Breast epithelium (tissue), 4 donors: ENCODE measurements at regions not wholly inside any gene's neighbourhood (a gene's known extent, or its start where the extent isn't known, plus 50 kb on each side); places are given as distances from the start of the nearest gene placed in this dataset.

Source experiments
- DNase-seq, 2 donors: peaks; one replicate each; pipeline ENCODE4 v3.0.0-alpha.2; 2019; ENCODE audit warnings: low spot score in 2 of 2
- H3K27ac ChIP-seq, 2 donors: fragments of 200-600 bp; sonication (generic) in 1 of 2; one replicate each; pipeline ENCODE4 v1.5.1; 2016 to 2019; ENCODE audit warnings: mild to moderate bottlenecking in 1 of 2
- H3K27me3 ChIP-seq, 2 donors: fragments of 200-600 bp; sonication (generic) in 1 of 2; one replicate each; pipeline versions ENCODE4 v1.5.1 to v1.6.0; 2017 to 2019; ENCODE audit warnings: control low read depth in 1 of 2, mild to moderate bottlenecking in 1 of 2
- H3K36me3 ChIP-seq: fragments of 200-600 bp; one replicate; pipeline ENCODE4 v1.5.1; 2019
- H3K4me1 ChIP-seq, 2 donors: fragments of 200-600 bp; sonication (generic); one replicate each; pipeline ENCODE4 v1.5.1; 2016 to 2019; ENCODE audit warnings: control low read depth in 1 of 2
- H3K4me3 ChIP-seq, 3 donors: fragments of 200-600 bp; sonication (generic); 1 replicate in 2 of 3; 2 replicates in 1 of 3; pipeline ENCODE4 v1.5.1; 2016 to 2019; ENCODE audit warnings: mild to moderate bottlenecking in 3 of 3, moderate library complexity in 2 of 3
- H3K9me3 ChIP-seq, 2 donors: fragments of 200-600 bp; sonication (generic) in 1 of 2; one replicate each; pipeline ENCODE4 v1.5.1; 2016 to 2019; ENCODE audit warnings: control low read depth in 1 of 2
- POLR2A ChIP-seq: fragments of 450-650 bp; IDR thresholded peaks from one replicate; pipeline ENCODE4 v1.6.1; 2016; ENCODE audit warnings: antibody characterized with exemption, mild to moderate bottlenecking, moderate library complexity
- POLR2AphosphoS5 ChIP-seq, 3 donors: sonication (generic); formaldehyde crosslinking; IDR thresholded peaks; one replicate each; pipeline ENCODE4 v1.6.1; 2017; ENCODE audit warnings: antibody characterized with exemption in 3 of 3
- intact Hi-C: fragments of 100-400 bp; cut with DNase I; formaldehyde crosslinking; loops from one replicate; pipeline ENCODE4 v1.15.1; 2023; ENCODE audit warnings: low total_unique reads
- TF ChIP-seq, protein P1 (sequence below), 3 donors: fragments of 450-650 bp; IDR thresholded peaks; one replicate each; pipeline ENCODE4 v1.5.1; 2016 to 2017; ENCODE audit warnings: antibody characterized with exemption in 3 of 3, mild to moderate bottlenecking in 3 of 3, moderate library complexity in 3 of 3

- Histone ChIP-seq H3K4me1 (no peaks in the 10 kb centered on the region), H3K36me3 (no peaks in the 10 kb centered on the region)
- DNase-seq = no peak
These were observed 353.8 kb upstream of the SPRED2 start for GRCh38 chr2:65786007-65786717.

GRCh38 chr2:65782996-65783650, 350.7 kb upstream of the SPRED2 start:
- no peak for DNase-seq
- no peak overlapping the region for H3K27ac ChIP-seq
- intact Hi-C loops = no loop called here
- H3K36me3 ChIP-seq = no peaks in the 10 kb centered on the region
- no peaks in the 10 kb centered on the region for H3K9me3 ChIP-seq
- no peaks in the 10 kb centered on the region for H3K4me1 ChIP-seq
- TF ChIP-seq, protein P1, sequence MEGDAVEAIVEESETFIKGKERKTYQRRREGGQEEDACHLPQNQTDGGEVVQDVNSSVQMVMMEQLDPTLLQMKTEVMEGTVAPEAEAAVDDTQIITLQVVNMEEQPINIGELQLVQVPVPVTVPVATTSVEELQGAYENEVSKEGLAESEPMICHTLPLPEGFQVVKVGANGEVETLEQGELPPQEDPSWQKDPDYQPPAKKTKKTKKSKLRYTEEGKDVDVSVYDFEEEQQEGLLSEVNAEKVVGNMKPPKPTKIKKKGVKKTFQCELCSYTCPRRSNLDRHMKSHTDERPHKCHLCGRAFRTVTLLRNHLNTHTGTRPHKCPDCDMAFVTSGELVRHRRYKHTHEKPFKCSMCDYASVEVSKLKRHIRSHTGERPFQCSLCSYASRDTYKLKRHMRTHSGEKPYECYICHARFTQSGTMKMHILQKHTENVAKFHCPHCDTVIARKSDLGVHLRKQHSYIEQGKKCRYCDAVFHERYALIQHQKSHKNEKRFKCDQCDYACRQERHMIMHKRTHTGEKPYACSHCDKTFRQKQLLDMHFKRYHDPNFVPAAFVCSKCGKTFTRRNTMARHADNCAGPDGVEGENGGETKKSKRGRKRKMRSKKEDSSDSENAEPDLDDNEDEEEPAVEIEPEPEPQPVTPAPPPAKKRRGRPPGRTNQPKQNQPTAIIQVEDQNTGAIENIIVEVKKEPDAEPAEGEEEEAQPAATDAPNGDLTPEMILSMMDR (IDR thresholded peaks at IDR 0.05) = no peak
- TF ChIP-seq POLR2AphosphoS5 (IDR thresholded peaks at IDR 0.05) (no peak), POLR2A (no peak)
- no peaks in the 10 kb centered on the region for H3K27me3 ChIP-seq
- H3K4me3 ChIP-seq = no peak overlapping the region

More at GRCh38 chr2:65786007-65786717, 353.8 kb upstream of the SPRED2 start:
- Histone ChIP-seq H3K27me3 (no peaks in the 10 kb centered on the region), H3K27ac (no peak overlapping the region), H3K9me3 (no peaks in the 10 kb centered on the region), H3K4me3 (no peak overlapping the region)
- TF ChIP-seq POLR2A = no peak
- intact Hi-C loops = no loop called here

DNA sequence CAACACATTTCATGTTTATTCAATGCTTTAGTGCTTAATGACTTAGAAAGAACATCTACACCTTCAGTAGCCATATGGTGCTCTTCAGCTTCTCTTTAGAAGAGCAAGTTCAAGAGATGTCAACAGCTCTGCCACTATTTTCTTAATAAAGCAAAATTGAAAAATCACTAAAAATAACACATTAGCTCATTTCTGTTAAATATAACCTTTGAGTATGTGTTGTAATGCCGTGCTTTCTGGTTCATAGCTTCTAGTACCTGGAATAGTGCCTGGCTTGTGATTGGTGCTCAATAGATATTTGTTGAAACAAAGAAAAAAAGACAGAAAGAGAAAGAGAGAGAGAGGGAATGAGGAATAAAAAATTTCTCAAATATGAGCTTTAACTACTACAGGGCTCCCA, 349.8 kb upstream of the SPRED2 start:
- Histone ChIP-seq H3K9me3 (no peaks in the 10 kb centered on the region), H3K27ac (no peak overlapping the region), H3K4me1 (no peaks in the 10 kb centered on the region), H3K4me3 (no peak overlapping the region), H3K36me3 (no peaks in the 10 kb centered on the region), H3K27me3 (no peaks in the 10 kb centered on the region)
- no peak for DNase-seq
- intact Hi-C loops = no loop called here
- TF ChIP-seq POLR2A = no peak
- TF ChIP-seq, protein P1 (IDR thresholded peaks at IDR 0.05) = no peak
- TF ChIP-seq POLR2AphosphoS5 (IDR thresholded peaks at IDR 0.05) = no peak

GRCh38 chr2:65781756-65782155, 349.4 kb upstream of the SPRED2 start:
- no peaks in the 10 kb centered on the region for H3K4me1 ChIP-seq
- no peak for TF ChIP-seq POLR2A
- TF ChIP-seq, protein P1 (IDR thresholded peaks at IDR 0.05) = no peak
- no peak for TF ChIP-seq POLR2AphosphoS5 (IDR thresholded peaks at IDR 0.05)
- no peak overlapping the region for H3K4me3 ChIP-seq
- intact Hi-C loops = no loop called here
- H3K9me3 ChIP-seq = no peaks in the 10 kb centered on the region
- DNase-seq = no peak
- no peaks in the 10 kb centered on the region for H3K27me3 ChIP-seq
- H3K27ac ChIP-seq = no peak overlapping the region
- H3K36me3 ChIP-seq = no peaks in the 10 kb centered on the region

DNA sequence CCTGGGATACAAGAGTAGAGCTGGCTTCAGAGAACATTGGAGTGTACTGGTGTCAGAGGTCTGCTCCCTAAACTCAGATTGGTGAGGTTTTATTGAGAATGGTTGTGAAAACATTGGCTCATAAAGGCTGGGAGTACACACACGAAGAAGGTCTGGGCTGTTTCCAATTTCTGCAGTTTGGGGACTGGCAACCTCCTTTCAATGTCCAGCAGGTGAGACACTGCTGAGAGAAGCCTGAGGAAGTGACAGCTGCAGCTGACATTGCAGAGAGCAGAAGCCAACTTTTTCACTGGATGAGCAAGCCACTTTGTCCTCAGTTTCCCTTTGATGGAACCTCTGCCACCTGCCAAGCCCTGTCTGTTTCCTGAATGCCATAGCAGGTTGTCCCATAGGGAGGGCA, 346.6 kb upstream of the SPRED2 start:
- H3K27ac ChIP-seq = no peak overlapping the region
- H3K36me3 ChIP-seq = no peaks in the 10 kb centered on the region
- no peak overlapping the region for H3K4me3 ChIP-seq
- intact Hi-C loops = no loop called here
- H3K27me3 ChIP-seq = no peaks in the 10 kb centered on the region
- no peak for DNase-seq
- TF ChIP-seq POLR2AphosphoS5 (IDR thresholded peaks at IDR 0.05) = no peak
- TF ChIP-seq POLR2A = no peak
- TF ChIP-seq, protein P1 (IDR thresholded peaks at IDR 0.05) = no peak
- no peaks in the 10 kb centered on the region for H3K4me1 ChIP-seq
- no peaks in the 10 kb centered on the region for H3K9me3 ChIP-seq
